Cardiac muscle cell (in vitro differentiated cells and primary cell): ENCODE measurements at regions not wholly inside any gene's neighbourhood (a gene's known extent, or its start where the extent isn't known, plus 50 kb on each side); places are given as distances from the start of the nearest gene placed in this dataset.

Experiments used
- DNase-seq, 2 donors: peaks; one replicate each; pipeline versions ENCODE4 v3.0.0 to v3.0.0-alpha.2; 2010 to 2017; ENCODE audit warnings: low read depth in 1 of 2, low spot score in 1 of 2
- H3K27ac ChIP-seq: fragments of 200-600 bp; sonication (generic); 2 replicates; pipeline ENCODE4 v1.5.1; 2016
- H3K27me3 ChIP-seq: fragments of 200-600 bp; sonication (generic); 2 replicates; pipeline ENCODE4 v1.6.0; 2016; ENCODE audit warnings: control low read depth
- H3K36me3 ChIP-seq: fragments of 200-600 bp; sonication (generic); 2 replicates; pipeline ENCODE4 v1.5.1; 2016; ENCODE audit warnings: control low read depth
- H3K4me1 ChIP-seq: fragments of 200-600 bp; sonication (generic); 2 replicates; pipeline ENCODE4 v1.8.1; 2017; ENCODE audit warnings: low read depth, mild to moderate bottlenecking, mixed run types
- H3K4me3 ChIP-seq: fragments of 200-600 bp; sonication (generic); 2 replicates; pipeline ENCODE4 v1.5.1; 2016; ENCODE audit warnings: mild to moderate bottlenecking
- H3K9me3 ChIP-seq: fragments of 200-600 bp; sonication (generic); 2 replicates; pipeline ENCODE4 v1.5.1; 2017; ENCODE audit warnings: low read depth, mild to moderate bottlenecking, control low read depth
- TF ChIP-seq, protein P1 (sequence below): IDR thresholded peaks from 2 replicates; pipeline ENCODE4 v1.5.1; 2012; ENCODE audit warnings: low read depth, mild to moderate bottlenecking, low read length

DNA sequence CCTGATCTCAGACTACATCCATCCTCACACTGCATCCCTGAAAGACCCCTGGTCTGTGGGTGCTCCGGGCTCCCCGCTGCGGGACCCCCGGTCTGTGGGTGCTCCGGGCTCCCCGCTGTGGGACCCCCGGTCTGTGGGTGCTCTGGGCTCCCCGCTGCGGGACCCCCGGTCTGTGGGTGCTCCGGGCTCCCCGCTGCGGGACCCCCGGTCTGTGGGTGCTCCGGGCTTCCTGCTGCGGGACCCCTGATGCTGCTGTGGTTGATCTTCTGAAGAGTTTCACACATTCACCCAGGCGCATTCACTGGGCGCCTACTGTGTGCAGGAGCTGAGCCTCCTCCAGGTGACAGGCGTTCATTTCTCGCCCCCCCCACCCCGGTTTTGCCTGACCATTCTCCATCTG lies 162.7 kb upstream of the SALL3 start:
- no peaks in the 10 kb centered on the region for H3K4me1 ChIP-seq
- no peak overlapping the region for H3K27ac ChIP-seq
- no peak for DNase-seq
- H3K4me3 ChIP-seq: no peak overlapping the region
- no peaks in the 10 kb centered on the region for H3K27me3 ChIP-seq
- no peaks in the 10 kb centered on the region for H3K9me3 ChIP-seq
- no peaks in the 10 kb centered on the region for H3K36me3 ChIP-seq
- TF ChIP-seq, protein P1, sequence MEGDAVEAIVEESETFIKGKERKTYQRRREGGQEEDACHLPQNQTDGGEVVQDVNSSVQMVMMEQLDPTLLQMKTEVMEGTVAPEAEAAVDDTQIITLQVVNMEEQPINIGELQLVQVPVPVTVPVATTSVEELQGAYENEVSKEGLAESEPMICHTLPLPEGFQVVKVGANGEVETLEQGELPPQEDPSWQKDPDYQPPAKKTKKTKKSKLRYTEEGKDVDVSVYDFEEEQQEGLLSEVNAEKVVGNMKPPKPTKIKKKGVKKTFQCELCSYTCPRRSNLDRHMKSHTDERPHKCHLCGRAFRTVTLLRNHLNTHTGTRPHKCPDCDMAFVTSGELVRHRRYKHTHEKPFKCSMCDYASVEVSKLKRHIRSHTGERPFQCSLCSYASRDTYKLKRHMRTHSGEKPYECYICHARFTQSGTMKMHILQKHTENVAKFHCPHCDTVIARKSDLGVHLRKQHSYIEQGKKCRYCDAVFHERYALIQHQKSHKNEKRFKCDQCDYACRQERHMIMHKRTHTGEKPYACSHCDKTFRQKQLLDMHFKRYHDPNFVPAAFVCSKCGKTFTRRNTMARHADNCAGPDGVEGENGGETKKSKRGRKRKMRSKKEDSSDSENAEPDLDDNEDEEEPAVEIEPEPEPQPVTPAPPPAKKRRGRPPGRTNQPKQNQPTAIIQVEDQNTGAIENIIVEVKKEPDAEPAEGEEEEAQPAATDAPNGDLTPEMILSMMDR: no peak

DNA sequence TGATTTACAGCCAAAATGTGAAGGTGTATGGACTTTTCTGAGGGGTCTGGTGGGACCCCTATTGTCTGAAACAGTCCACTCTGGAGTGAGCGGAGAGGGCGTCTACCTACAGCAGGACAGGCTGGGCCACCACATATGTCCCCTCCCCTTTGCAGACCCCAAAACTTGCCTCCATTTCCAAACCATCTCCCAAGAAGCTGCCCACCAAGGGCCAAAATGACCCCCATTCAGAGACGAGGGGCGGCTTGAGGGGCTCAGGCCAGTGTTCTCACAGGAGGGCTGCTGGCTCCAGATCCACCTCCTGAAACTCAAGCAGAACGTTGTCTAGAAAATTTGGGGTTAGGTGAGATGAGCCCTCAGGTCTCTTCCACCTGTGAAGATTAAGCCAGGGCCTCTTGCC lies 161.1 kb upstream of the SALL3 start:
- H3K4me1 ChIP-seq: no peaks in the 10 kb centered on the region

DNA sequence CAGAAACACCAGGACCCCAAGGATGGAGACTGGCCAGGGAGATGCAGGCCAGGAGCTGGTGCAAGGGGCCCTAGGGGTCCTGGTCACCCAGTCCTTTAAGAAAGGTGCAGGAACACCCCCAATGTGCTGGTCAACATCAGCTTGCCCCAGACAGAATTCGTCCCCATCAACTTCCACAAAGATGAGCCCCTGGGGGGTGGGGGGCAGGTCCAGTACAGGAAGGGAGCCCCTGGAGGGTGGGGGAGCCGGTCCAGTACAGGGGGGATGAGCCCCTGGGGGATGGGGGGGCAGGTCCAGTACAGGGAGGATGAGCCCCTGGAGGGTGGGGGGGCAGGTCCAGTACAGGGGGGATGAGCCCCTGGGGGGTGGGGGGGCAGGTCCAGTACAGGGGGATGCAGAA lies 160.7 kb upstream of the SALL3 start:
- no peak for DNase-seq
- Histone ChIP-seq H3K27me3 (no peaks in the 10 kb centered on the region), H3K4me3 (no peak overlapping the region), H3K4me1 (no peaks in the 10 kb centered on the region), H3K36me3 (no peaks in the 10 kb centered on the region), H3K9me3 (no peaks in the 10 kb centered on the region), H3K27ac (no peak overlapping the region)
- TF ChIP-seq, protein P1: no peak

More for the DNA sequence above, 161.1 kb upstream of the SALL3 start:
- DNase-seq: no peak
- TF ChIP-seq, protein P1: no peak
- Histone ChIP-seq H3K4me3 (no peak overlapping the region), H3K36me3 (no peaks in the 10 kb centered on the region), H3K27ac (no peak overlapping the region), H3K9me3 (no peaks in the 10 kb centered on the region), H3K27me3 (no peaks in the 10 kb centered on the region)

DNA sequence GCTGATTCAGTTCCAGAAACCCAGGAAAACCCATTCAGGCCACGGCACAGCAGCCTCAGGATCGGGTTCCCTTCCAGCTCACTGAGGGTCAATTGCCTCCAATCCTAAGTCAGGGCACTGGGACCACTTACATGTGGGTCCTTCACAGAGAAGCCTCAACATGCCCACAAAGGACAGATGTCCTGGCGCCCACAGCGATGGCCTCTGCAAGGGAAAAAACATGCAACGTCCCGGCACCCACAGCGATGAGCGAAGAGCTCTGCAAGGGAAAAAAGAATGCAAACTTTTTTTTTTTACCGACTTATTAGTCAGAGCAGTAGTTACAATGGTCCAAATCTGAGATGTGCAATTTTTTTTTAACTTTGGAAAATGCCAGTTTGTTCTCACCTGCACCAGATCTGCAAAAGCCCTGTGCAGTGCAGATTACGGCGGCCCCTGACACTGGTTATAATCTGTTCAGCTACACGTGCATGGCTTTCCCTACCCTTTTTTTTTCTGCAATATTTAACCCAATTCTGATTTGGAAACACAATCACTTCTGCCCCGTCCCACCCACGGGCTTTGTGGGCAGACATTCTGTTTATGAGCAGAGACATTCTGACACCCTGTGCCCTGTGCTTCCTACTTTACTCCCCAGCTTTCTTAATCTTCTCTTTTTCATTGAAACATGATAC lies 159.3 kb upstream of the SALL3 start:
- H3K4me1 ChIP-seq: no peaks in the 10 kb centered on the region
- H3K27me3 ChIP-seq: no peaks in the 10 kb centered on the region
- TF ChIP-seq, protein P1: no peak
- H3K36me3 ChIP-seq: no peaks in the 10 kb centered on the region
- no peak overlapping the region for H3K27ac ChIP-seq
- H3K9me3 ChIP-seq: no peaks in the 10 kb centered on the region
- no peak for DNase-seq
- H3K4me3 ChIP-seq: no peak overlapping the region

DNA sequence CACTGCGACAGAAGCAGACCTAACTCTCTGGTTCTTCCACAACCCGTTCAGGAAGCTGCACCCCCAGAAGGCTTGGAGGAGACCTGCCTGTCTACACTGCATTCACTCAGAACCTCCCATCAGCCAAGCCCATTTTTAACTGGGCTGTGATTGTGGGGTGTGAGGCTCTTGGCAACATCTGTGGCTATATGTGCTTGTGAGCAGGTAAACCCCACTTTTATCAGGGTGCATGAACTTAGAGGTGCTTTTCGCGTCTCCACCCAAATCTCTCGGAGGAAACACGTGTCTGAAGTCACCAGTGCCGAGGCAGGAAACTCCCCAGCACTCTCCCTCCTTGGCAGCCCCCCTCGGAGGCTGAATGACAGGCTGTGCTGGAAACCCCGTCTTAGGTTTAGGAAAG lies 158.2 kb upstream of the SALL3 start:
- Histone ChIP-seq H3K9me3 (no peaks in the 10 kb centered on the region), H3K4me3 (no peak overlapping the region), H3K4me1 (no peaks in the 10 kb centered on the region), H3K36me3 (no peaks in the 10 kb centered on the region), H3K27me3 (no peaks in the 10 kb centered on the region), H3K27ac (no peak overlapping the region)
- TF ChIP-seq, protein P1: no peak
- DNase-seq: no peak
